M059J (cell line): ENCODE measurements at regions not wholly inside any gene's neighbourhood (a gene's known extent, or its start where the extent isn't known, plus 50 kb on each side); places are given as distances from the start of the nearest gene placed in this dataset.

Experiments used
- DNase-seq: peaks from one replicate; pipeline ENCODE4 v3.0.0-alpha.2; 2012; ENCODE audit warnings: low read depth

GRCh38 chr20:60952861-60953260, 299.2 kb upstream of the CDH4 start:
- no peak for DNase-seq

- no peak for DNase-seq
These were observed 298.7 kb upstream of the CDH4 start for GRCh38 chr20:60953321-60953720.

GRCh38 chr20:60955706-60956105, 296.4 kb upstream of the CDH4 start:
- DNase-seq: no peak

GRCh38 chr20:60956194-60956593, 295.9 kb upstream of the CDH4 start:
- no peak for DNase-seq

- DNase-seq: no peak
These were observed 294.4 kb upstream of the CDH4 start for GRCh38 chr20:60957621-60958020.

GRCh38 chr20:60959971-60960370, 292.1 kb upstream of the CDH4 start:
- DNase-seq: no peak

- no peak for DNase-seq
These were observed 291.6 kb upstream of the CDH4 start for GRCh38 chr20:60960500-60960899.

GRCh38 chr20:60961551-60961950, 290.5 kb upstream of the CDH4 start:
- no peak for DNase-seq

GRCh38 chr20:60962367-60963045, 289.6 kb upstream of the CDH4 start:
- DNase-seq: no peak

- no peak for DNase-seq
These were observed 288.9 kb upstream of the CDH4 start for GRCh38 chr20:60963146-60963545.

GRCh38 chr20:60964911-60965310, 287.1 kb upstream of the CDH4 start:
- no peak for DNase-seq

- DNase-seq: no peak
These were observed 286.0 kb upstream of the CDH4 start for GRCh38 chr20:60966031-60966430.

- DNase-seq: no peak
These were observed 285.3 kb upstream of the CDH4 start for GRCh38 chr20:60966766-60967165.

GRCh38 chr20:60967431-60968316, 284.4 kb upstream of the CDH4 start:
- DNase-seq: no peak

GRCh38 chr20:60968853-60969720, 283.0 kb upstream of the CDH4 start:
- no peak for DNase-seq

GRCh38 chr20:60970601-60971000, 281.5 kb upstream of the CDH4 start:
- DNase-seq: no peak

- no peak for DNase-seq
These were observed 278.0 kb upstream of the CDH4 start for GRCh38 chr20:60974022-60974421.

- no peak for DNase-seq
These were observed 277.6 kb upstream of the CDH4 start for GRCh38 chr20:60974441-60974945.

- DNase-seq: no peak
These were observed 275.9 kb upstream of the CDH4 start for GRCh38 chr20:60976139-60976538.

- DNase-seq: no peak
These were observed 275.1 kb upstream of the CDH4 start for GRCh38 chr20:60976913-60977312.

GRCh38 chr20:60977901-60978300, 274.2 kb upstream of the CDH4 start:
- no peak for DNase-seq

GRCh38 chr20:60984666-60985065, 267.4 kb upstream of the CDH4 start:
- no peak for DNase-seq
